ENCODE measurements at regions not wholly inside any gene's neighbourhood (a gene's known extent, or its start where the extent isn't known, plus 50 kb on each side); places are given as distances from the start of the nearest gene placed in this dataset.

GRCh38 chr9:126088336-126088735 lies 238.3 kb upstream of the MVB12B start:
- Mint-ChIP-seq H3K27ac (no peak overlapping the region), H3K27me3 (peaks cover 15 to 42% of the 10 kb centered on the region in 2 donors), H3K4me1 (ENCODE audit: low read depth in 2 of 2) (peaks cover 9 to 12% of the 10 kb centered on the region in 2 donors), H3K9me3 (peaks cover 7% of the 10 kb centered on the region), H3K36me3 (no peaks in the 10 kb centered on the region), H3K4me3 (no peak overlapping the region)
- no peak for ATAC-seq
- no peak for DNase-seq (ENCODE audit: low spot score)

GRCh38 chr9:126089789-126090188 lies 236.8 kb upstream of the MVB12B start:
- Mint-ChIP-seq H3K27ac (no peak overlapping the region), H3K36me3 (no peaks in the 10 kb centered on the region), H3K9me3 (no peaks in the 10 kb centered on the region), H3K4me3 (no peak overlapping the region), H3K4me1 (ENCODE audit: low read depth in 2 of 2) (no peaks in the 10 kb centered on the region), H3K27me3 (peaks cover 9 to 30% of the 10 kb centered on the region in 2 donors)
- no peak for ATAC-seq
- DNase-seq (ENCODE audit: low spot score): no peak

GRCh38 chr9:126093771-126094170 lies 232.9 kb upstream of the MVB12B start:
- no peak overlapping the region for H3K27ac Mint-ChIP-seq
- H3K9me3 Mint-ChIP-seq: no peaks in the 10 kb centered on the region
- no peak for ATAC-seq
- H3K4me1 Mint-ChIP-seq (ENCODE audit: low read depth in 2 of 2): no peaks in the 10 kb centered on the region
- no peak overlapping the region for H3K4me3 Mint-ChIP-seq
- H3K36me3 Mint-ChIP-seq: no peaks in the 10 kb centered on the region
- DNase-seq (ENCODE audit: low spot score): no peak
- H3K27me3 Mint-ChIP-seq: peaks cover 6 to 18% of the 10 kb centered on the region in 2 donors

- DNase-seq (ENCODE audit: low spot score) (no peak), ATAC-seq (no peak)
- H3K9me3 Mint-ChIP-seq: no peaks in the 10 kb centered on the region
- peaks cover 9 to 12% of the 10 kb centered on the region in 2 donors for H3K27me3 Mint-ChIP-seq
- H3K4me1 Mint-ChIP-seq (ENCODE audit: low read depth in 2 of 2): no peaks in the 10 kb centered on the region
- no peak overlapping the region for H3K4me3 Mint-ChIP-seq
- no peak overlapping the region for H3K27ac Mint-ChIP-seq
- H3K36me3 Mint-ChIP-seq: no peaks in the 10 kb centered on the region
These were observed 231.0 kb upstream of the MVB12B start for GRCh38 chr9:126095546-126096190.

GRCh38 chr9:126096340-126096739 lies 230.3 kb upstream of the MVB12B start:
- no peak overlapping the region for H3K27ac Mint-ChIP-seq
- DNase-seq (ENCODE audit: low spot score): no peak

GRCh38 chr9:126097679-126098078 lies 228.9 kb upstream of the MVB12B start:
- DNase-seq (ENCODE audit: low spot score) (no peak), ATAC-seq (peak in 1 of 2 donors; percentile 8)
- Mint-ChIP-seq H3K9me3 (no peaks in the 10 kb centered on the region), H3K4me1 (ENCODE audit: low read depth in 2 of 2) (no peaks in the 10 kb centered on the region), H3K27me3 (peaks cover 0 to 15% of the 10 kb centered on the region in 2 donors), H3K36me3 (no peaks in the 10 kb centered on the region), H3K4me3 (no peak overlapping the region), H3K27ac (no peak overlapping the region)

More at GRCh38 chr9:126096340-126096739, 230.3 kb upstream of the MVB12B start:
- Mint-ChIP-seq H3K4me3 (no peak overlapping the region), H3K36me3 (no peaks in the 10 kb centered on the region), H3K9me3 (no peaks in the 10 kb centered on the region), H3K4me1 (ENCODE audit: low read depth in 2 of 2) (no peaks in the 10 kb centered on the region), H3K27me3 (peaks cover 5 to 13% of the 10 kb centered on the region in 2 donors)
- ATAC-seq: no peak

- peaks cover 16 to 36% of the 10 kb centered on the region in 2 donors for H3K27me3 Mint-ChIP-seq
- H3K4me1 Mint-ChIP-seq (ENCODE audit: low read depth in 2 of 2): no peaks in the 10 kb centered on the region
- H3K36me3 Mint-ChIP-seq: no peaks in the 10 kb centered on the region
- ATAC-seq: no peak
- no peak overlapping the region for H3K27ac Mint-ChIP-seq
- H3K9me3 Mint-ChIP-seq: no peaks in the 10 kb centered on the region
- no peak overlapping the region for H3K4me3 Mint-ChIP-seq
- DNase-seq (ENCODE audit: low spot score): no peak
These were observed 220.2 kb upstream of the MVB12B start for GRCh38 chr9:126106404-126106803.

- Mint-ChIP-seq H3K4me3 (no peak overlapping the region), H3K27ac (no peak overlapping the region), H3K36me3 (no peaks in the 10 kb centered on the region), H3K9me3 (no peaks in the 10 kb centered on the region), H3K4me1 (ENCODE audit: low read depth in 2 of 2) (no peaks in the 10 kb centered on the region), H3K27me3 (peaks cover 14 to 39% of the 10 kb centered on the region in 2 donors)
- no peak for ATAC-seq
- no peak for DNase-seq (ENCODE audit: low spot score)
These were observed 218.9 kb upstream of the MVB12B start for GRCh38 chr9:126107693-126108092.

- Mint-ChIP-seq H3K9me3 (no peaks in the 10 kb centered on the region), H3K4me3 (no peak overlapping the region), H3K27me3 (peaks cover 14 to 39% of the 10 kb centered on the region in 2 donors), H3K27ac (no peak overlapping the region), H3K4me1 (ENCODE audit: low read depth in 2 of 2) (no peaks in the 10 kb centered on the region), H3K36me3 (no peaks in the 10 kb centered on the region)
- DNase-seq (ENCODE audit: low spot score): peak; percentile 32
- no peak for ATAC-seq
These were observed 218.4 kb upstream of the MVB12B start for GRCh38 chr9:126108240-126108639.

GRCh38 chr9:126109575-126109974 lies 217.1 kb upstream of the MVB12B start:
- Mint-ChIP-seq H3K4me3 (no peak overlapping the region), H3K4me1 (ENCODE audit: low read depth in 2 of 2) (no peaks in the 10 kb centered on the region), H3K9me3 (no peaks in the 10 kb centered on the region), H3K27ac (no peak overlapping the region), H3K27me3 (peaks cover 14 to 39% of the 10 kb centered on the region in 2 donors), H3K36me3 (no peaks in the 10 kb centered on the region)
- ATAC-seq: no peak
- peak; percentile 18 for DNase-seq (ENCODE audit: low spot score)

- H3K4me3 Mint-ChIP-seq: no peak overlapping the region
- no peak overlapping the region for H3K27ac Mint-ChIP-seq
- no peak for DNase-seq (ENCODE audit: low spot score)
- no peak for ATAC-seq
- no peaks in the 10 kb centered on the region for H3K9me3 Mint-ChIP-seq
- H3K27me3 Mint-ChIP-seq: peaks cover 15 to 33% of the 10 kb centered on the region in 2 donors
- H3K36me3 Mint-ChIP-seq: no peaks in the 10 kb centered on the region
- H3K4me1 Mint-ChIP-seq (ENCODE audit: low read depth in 2 of 2): no peaks in the 10 kb centered on the region
These were observed 215.1 kb upstream of the MVB12B start for GRCh38 chr9:126111556-126111955.

GRCh38 chr9:126112135-126112720 lies 214.4 kb upstream of the MVB12B start:
- no peaks in the 10 kb centered on the region for H3K36me3 Mint-ChIP-seq
- ATAC-seq (no peak), DNase-seq (ENCODE audit: low spot score) (no peak)
- no peaks in the 10 kb centered on the region for H3K4me1 Mint-ChIP-seq (ENCODE audit: low read depth in 2 of 2)
- no peak overlapping the region for H3K4me3 Mint-ChIP-seq
- no peak overlapping the region for H3K27ac Mint-ChIP-seq
- H3K9me3 Mint-ChIP-seq: no peaks in the 10 kb centered on the region
- peaks cover 15 to 33% of the 10 kb centered on the region in 2 donors for H3K27me3 Mint-ChIP-seq

GRCh38 chr9:126113176-126113575 lies 213.5 kb upstream of the MVB12B start:
- DNase-seq (ENCODE audit: low spot score): no peak
- no peaks in the 10 kb centered on the region for H3K36me3 Mint-ChIP-seq
- H3K27ac Mint-ChIP-seq: no peak overlapping the region
- H3K4me3 Mint-ChIP-seq: no peak overlapping the region
- H3K9me3 Mint-ChIP-seq: no peaks in the 10 kb centered on the region
- ATAC-seq: no peak
- H3K27me3 Mint-ChIP-seq: peaks cover 18 to 23% of the 10 kb centered on the region in 2 donors
- H3K4me1 Mint-ChIP-seq (ENCODE audit: low read depth in 2 of 2): no peaks in the 10 kb centered on the region

GRCh38 chr9:126113756-126114408 lies 212.7 kb upstream of the MVB12B start:
- H3K27me3 Mint-ChIP-seq: peaks cover 14 to 18% of the 10 kb centered on the region in 2 donors
- no peaks in the 10 kb centered on the region for H3K4me1 Mint-ChIP-seq (ENCODE audit: low read depth in 2 of 2)
- H3K27ac Mint-ChIP-seq: no peak overlapping the region
- no peaks in the 10 kb centered on the region for H3K36me3 Mint-ChIP-seq
- no peaks in the 10 kb centered on the region for H3K9me3 Mint-ChIP-seq
- ATAC-seq: peak in 1 of 2 donors; percentile 50
- DNase-seq (ENCODE audit: low spot score): no peak
- H3K4me3 Mint-ChIP-seq: no peak overlapping the region

All from natural killer cell treated with Interleukin-12 subunit alpha and Interleukin-12 subunit beta and Interleukin-15 and Interleukin-18, amount 100 ng/mL, for 72 hours (primary cell).